Vagina (tissue), 2 donors: ENCODE measurements at regions not wholly inside any gene's neighbourhood (a gene's known extent, or its start where the extent isn't known, plus 50 kb on each side); places are given as distances from the start of the nearest gene placed in this dataset.

Experiments
- DNase-seq, 2 donors: peaks; one replicate each; pipeline ENCODE4 v3.0.0-alpha.2; 2017; ENCODE audit errors: extremely low spot score in 2 of 2
- H3K27ac ChIP-seq: fragments of 200-600 bp; sonication (generic); one replicate; pipeline ENCODE4 v1.5.1; 2019
- H3K27me3 ChIP-seq: fragments of 200-600 bp; sonication (generic); one replicate; pipeline ENCODE4 v1.5.1; 2019
- H3K36me3 ChIP-seq, 2 donors: fragments of 200-600 bp; sonication (generic); one replicate each; pipeline ENCODE4 v1.5.1; 2017 to 2019
- H3K4me1 ChIP-seq: fragments of 200-600 bp; sonication (generic); one replicate; pipeline ENCODE4 v1.5.1; 2019
- H3K4me3 ChIP-seq, 2 donors: fragments of 200-600 bp; sonication (generic); 1 replicate in 1 of 2; 2 replicates in 1 of 2; pipeline ENCODE4 v1.5.1; 2016 to 2019
- H3K9me3 ChIP-seq: fragments of 200-600 bp; sonication (generic); one replicate; pipeline ENCODE4 v1.5.1; 2019
- CTCF ChIP-seq, 3 experiments: fragments of 450-650 bp in 2 of 3; fragments of 200-600 bp in 1 of 3; sonication (generic) in 1 of 3; IDR thresholded peaks; one replicate each; pipeline ENCODE4 v1.5.1; 2017 to 2019; ENCODE audit warnings: antibody characterized with exemption in 3 of 3, mild to moderate bottlenecking in 2 of 3, moderate library complexity in 2 of 3
- POLR2A ChIP-seq, 2 donors: fragments of 450-650 bp; IDR thresholded peaks; one replicate each; pipeline ENCODE4 v1.6.1; 2017; ENCODE audit warnings: antibody characterized with exemption in 2 of 2, mild to moderate bottlenecking in 2 of 2, moderate library complexity in 2 of 2
- POLR2AphosphoS5 ChIP-seq, 2 donors: sonication (generic); formaldehyde crosslinking; IDR thresholded peaks; one replicate each; pipeline ENCODE4 v1.9.0; 2017; ENCODE audit warnings: antibody characterized with exemption in 2 of 2, mild to moderate bottlenecking in 2 of 2, low read depth in 1 of 2; ENCODE audit not compliant: insufficient read depth in 1 of 2
- intact Hi-C: fragments of 100-400 bp; cut with DNase I; formaldehyde crosslinking; loops from one replicate; pipeline ENCODE4 v1.15.1; 2023

- Histone ChIP-seq H3K27me3 (no peaks in the 10 kb centered on the region), H3K4me1 (no peaks in the 10 kb centered on the region), H3K9me3 (no peaks in the 10 kb centered on the region), H3K27ac (no peak overlapping the region), H3K4me3 (no peak overlapping the region), H3K36me3 (no peaks in the 10 kb centered on the region)
- intact Hi-C loops = no loop called here
- TF ChIP-seq POLR2AphosphoS5 (IDR thresholded peaks at IDR 0.05; ENCODE audit: insufficient read depth in 1 of 2, low read depth in 1 of 2) (no peak), CTCF (IDR thresholded peaks at IDR 0.05) (no peak), POLR2A (IDR thresholded peaks at IDR 0.05) (no peak)
- no peak for DNase-seq
Measured at GRCh38 chr22:49230194-49230577, 597.5 kb downstream of the BRD1 start.

GRCh38 chr22:49229483-49230193 lies 598.0 kb downstream of the BRD1 start:
- peak in 1 of 2 donors; percentile 91 for DNase-seq
- no peaks in the 10 kb centered on the region for H3K4me1 ChIP-seq
- intact Hi-C loops = no loop called here
- no peaks in the 10 kb centered on the region for H3K9me3 ChIP-seq
- H3K27me3 ChIP-seq = no peaks in the 10 kb centered on the region
- no peak overlapping the region for H3K27ac ChIP-seq
- no peak for TF ChIP-seq POLR2A (IDR thresholded peaks at IDR 0.05)
- TF ChIP-seq POLR2AphosphoS5 (IDR thresholded peaks at IDR 0.05; ENCODE audit: insufficient read depth in 1 of 2, low read depth in 1 of 2) = no peak
- TF ChIP-seq CTCF (IDR thresholded peaks at IDR 0.05) = no peak
- H3K4me3 ChIP-seq = no peak overlapping the region
- no peaks in the 10 kb centered on the region for H3K36me3 ChIP-seq

- DNase-seq = peak in 1 of 2 donors; percentile 65
Measured at GRCh38 chr22:49228431-49229037, 599.1 kb downstream of the BRD1 start.

GRCh38 chr22:49227670-49228069 lies 600.0 kb downstream of the BRD1 start:
- peak in 1 of 2 donors; percentile 20 for DNase-seq
- Histone ChIP-seq H3K27me3 (no peaks in the 10 kb centered on the region), H3K27ac (no peak overlapping the region), H3K36me3 (no peaks in the 10 kb centered on the region), H3K4me3 (no peak overlapping the region), H3K4me1 (no peaks in the 10 kb centered on the region), H3K9me3 (no peaks in the 10 kb centered on the region)
- intact Hi-C loops = no loop called here
- no peak for TF ChIP-seq POLR2A (IDR thresholded peaks at IDR 0.05)
- no peak for TF ChIP-seq POLR2AphosphoS5 (IDR thresholded peaks at IDR 0.05; ENCODE audit: insufficient read depth in 1 of 2, low read depth in 1 of 2)
- TF ChIP-seq CTCF (IDR thresholded peaks at IDR 0.05) = no peak

More at GRCh38 chr22:49228431-49229037, 599.1 kb downstream of the BRD1 start:
- H3K27me3 ChIP-seq = no peaks in the 10 kb centered on the region
- H3K36me3 ChIP-seq = no peaks in the 10 kb centered on the region
- TF ChIP-seq CTCF (IDR thresholded peaks at IDR 0.05) (no peak), POLR2A (IDR thresholded peaks at IDR 0.05) (no peak), POLR2AphosphoS5 (IDR thresholded peaks at IDR 0.05; ENCODE audit: insufficient read depth in 1 of 2, low read depth in 1 of 2) (no peak)
- no peaks in the 10 kb centered on the region for H3K4me1 ChIP-seq
- intact Hi-C loops = no loop called here
- H3K4me3 ChIP-seq = no peak overlapping the region
- no peaks in the 10 kb centered on the region for H3K9me3 ChIP-seq
- no peak overlapping the region for H3K27ac ChIP-seq

- Histone ChIP-seq H3K36me3 (no peaks in the 10 kb centered on the region), H3K9me3 (no peaks in the 10 kb centered on the region), H3K27me3 (no peaks in the 10 kb centered on the region), H3K4me3 (no peak overlapping the region), H3K4me1 (no peaks in the 10 kb centered on the region), H3K27ac (no peak overlapping the region)
- TF ChIP-seq POLR2A (IDR thresholded peaks at IDR 0.05) (no peak), POLR2AphosphoS5 (IDR thresholded peaks at IDR 0.05; ENCODE audit: insufficient read depth in 1 of 2, low read depth in 1 of 2) (no peak), CTCF (IDR thresholded peaks at IDR 0.05) (no peak)
- intact Hi-C loops = no loop called here
- no peak for DNase-seq
Measured at GRCh38 chr22:49226096-49226495, 601.6 kb downstream of the BRD1 start.
